DND-41 (cell line): ENCODE measurements at regions not wholly inside any gene's neighbourhood (a gene's known extent, or its start where the extent isn't known, plus 50 kb on each side); places are given as distances from the start of the nearest gene placed in this dataset.

ENCODE experiments used
- ATAC-seq: fragments of 200-7000 bp; cut with Tn5 transposase; 3 replicates; pipeline ENCODE4 v1.9.1; 2021; ENCODE audit warnings: low read depth; ENCODE audit not compliant: insufficient read depth
- DNase-seq: peaks from one replicate; pipeline ENCODE4 v3.0.0-alpha.2; 2020
- H2AFZ ChIP-seq: 2 replicates; pipeline ENCODE4 v1.6.0; 2012; ENCODE audit warnings: low read depth, low read length
- H3K27ac ChIP-seq: 2 replicates; pipeline ENCODE4 v1.5.1; 2012; ENCODE audit warnings: low read length, inconsistent platforms
- H3K27me3 ChIP-seq: fragments of 200-600 bp; sonication (generic); 2 replicates; pipeline ENCODE4 v1.6.0; 2012; ENCODE audit warnings: low read length, mild to moderate bottlenecking, inconsistent platforms; ENCODE audit not compliant: insufficient read depth, poor library complexity
- H3K36me3 ChIP-seq: 2 replicates; pipeline ENCODE4 v1.5.1; 2012; ENCODE audit warnings: low read length, inconsistent platforms; ENCODE audit not compliant: insufficient read depth
- H3K4me1 ChIP-seq: 2 replicates; pipeline ENCODE4 v1.5.1; 2012; ENCODE audit warnings: mild to moderate bottlenecking, low read length; ENCODE audit not compliant: insufficient read depth
- H3K4me2 ChIP-seq: 2 replicates; pipeline ENCODE4 v1.6.0; 2012; ENCODE audit warnings: mild to moderate bottlenecking, moderate library complexity, low read length, inconsistent platforms; ENCODE audit not compliant: insufficient read depth
- H3K4me3 ChIP-seq, 2 experiments: fragments of 200-600 bp in 1 of 2; shearing (Covaris generic) in 1 of 2; 2 replicates each; pipeline ENCODE4 v1.5.1; 2012 to 2016; ENCODE audit warnings: inconsistent platforms in 2 of 2, low read length in 2 of 2, mild to moderate bottlenecking in 2 of 2, low read depth in 1 of 2, moderate library complexity in 1 of 2
- H3K79me2 ChIP-seq: 2 replicates; pipeline ENCODE4 v1.6.0; 2012; ENCODE audit warnings: low read length, inconsistent platforms; ENCODE audit not compliant: insufficient read depth
- H3K9ac ChIP-seq: 2 replicates; pipeline ENCODE4 v1.6.0; 2012; ENCODE audit warnings: low read depth, mild to moderate bottlenecking, inconsistent platforms, low read length, moderate library complexity
- H3K9me3 ChIP-seq: 2 replicates; pipeline ENCODE4 v1.5.1; 2012; ENCODE audit warnings: low read length, moderate library complexity, mild to moderate bottlenecking, inconsistent platforms; ENCODE audit not compliant: insufficient read depth, severe bottlenecking
- H4K20me1 ChIP-seq: 2 replicates; pipeline ENCODE4 v1.6.0; 2012; ENCODE audit warnings: low read length; ENCODE audit not compliant: insufficient read depth
- EZH2 ChIP-seq: IDR thresholded peaks from 3 replicates; pipeline ENCODE4 v1.6.1; 2012; ENCODE audit warnings: borderline replicate concordance, low read depth, mild to moderate bottlenecking, moderate library complexity, low read length, inconsistent platforms; ENCODE audit not compliant: severe bottlenecking
- TF ChIP-seq, protein P1 (sequence below): IDR thresholded peaks from 2 replicates; pipeline ENCODE4 v1.5.1; 2012; ENCODE audit warnings: borderline replicate concordance, low read length, moderate library complexity, mild to moderate bottlenecking; ENCODE audit not compliant: poor library complexity, severe bottlenecking; ENCODE audit errors: extremely low read depth

DNA sequence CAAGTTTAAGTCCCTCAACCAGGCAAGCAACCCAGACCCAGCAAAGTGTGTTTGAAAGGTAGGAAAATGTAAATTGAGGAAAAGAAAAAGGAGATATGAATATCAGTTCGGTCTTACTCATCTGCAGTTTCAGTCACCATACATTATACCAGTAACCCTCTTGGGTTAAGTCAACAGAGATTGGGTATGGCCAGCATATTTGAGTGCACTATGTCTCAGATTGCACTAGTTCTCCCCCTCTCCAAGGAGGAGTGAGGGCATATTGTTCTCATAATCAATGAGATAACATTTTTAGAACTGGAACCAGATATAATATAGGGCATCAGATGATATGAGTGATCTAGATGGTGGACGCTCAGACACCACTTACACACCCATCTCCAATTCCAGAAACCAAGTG lies 141.5 kb downstream of the COPS8 start:
- ATAC-seq, result no peak
- Histone ChIP-seq H3K4me1 (no peaks in the 10 kb centered on the region), H3K9me3 (no peaks in the 10 kb centered on the region), H3K36me3 (no peaks in the 10 kb centered on the region), H3K4me2 (no peak overlapping the region), H2AFZ (no peak overlapping the region), H3K4me3 (no peak overlapping the region), H3K27ac (no peak overlapping the region), H3K27me3 (no peaks in the 10 kb centered on the region), H3K79me2 (no peaks in the 10 kb centered on the region), H4K20me1 (no peaks in the 10 kb centered on the region), H3K9ac (no peak overlapping the region)
- DNase-seq, result no peak
- TF ChIP-seq, protein P1, sequence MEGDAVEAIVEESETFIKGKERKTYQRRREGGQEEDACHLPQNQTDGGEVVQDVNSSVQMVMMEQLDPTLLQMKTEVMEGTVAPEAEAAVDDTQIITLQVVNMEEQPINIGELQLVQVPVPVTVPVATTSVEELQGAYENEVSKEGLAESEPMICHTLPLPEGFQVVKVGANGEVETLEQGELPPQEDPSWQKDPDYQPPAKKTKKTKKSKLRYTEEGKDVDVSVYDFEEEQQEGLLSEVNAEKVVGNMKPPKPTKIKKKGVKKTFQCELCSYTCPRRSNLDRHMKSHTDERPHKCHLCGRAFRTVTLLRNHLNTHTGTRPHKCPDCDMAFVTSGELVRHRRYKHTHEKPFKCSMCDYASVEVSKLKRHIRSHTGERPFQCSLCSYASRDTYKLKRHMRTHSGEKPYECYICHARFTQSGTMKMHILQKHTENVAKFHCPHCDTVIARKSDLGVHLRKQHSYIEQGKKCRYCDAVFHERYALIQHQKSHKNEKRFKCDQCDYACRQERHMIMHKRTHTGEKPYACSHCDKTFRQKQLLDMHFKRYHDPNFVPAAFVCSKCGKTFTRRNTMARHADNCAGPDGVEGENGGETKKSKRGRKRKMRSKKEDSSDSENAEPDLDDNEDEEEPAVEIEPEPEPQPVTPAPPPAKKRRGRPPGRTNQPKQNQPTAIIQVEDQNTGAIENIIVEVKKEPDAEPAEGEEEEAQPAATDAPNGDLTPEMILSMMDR, result no peak
- TF ChIP-seq EZH2, result no peak

DNA sequence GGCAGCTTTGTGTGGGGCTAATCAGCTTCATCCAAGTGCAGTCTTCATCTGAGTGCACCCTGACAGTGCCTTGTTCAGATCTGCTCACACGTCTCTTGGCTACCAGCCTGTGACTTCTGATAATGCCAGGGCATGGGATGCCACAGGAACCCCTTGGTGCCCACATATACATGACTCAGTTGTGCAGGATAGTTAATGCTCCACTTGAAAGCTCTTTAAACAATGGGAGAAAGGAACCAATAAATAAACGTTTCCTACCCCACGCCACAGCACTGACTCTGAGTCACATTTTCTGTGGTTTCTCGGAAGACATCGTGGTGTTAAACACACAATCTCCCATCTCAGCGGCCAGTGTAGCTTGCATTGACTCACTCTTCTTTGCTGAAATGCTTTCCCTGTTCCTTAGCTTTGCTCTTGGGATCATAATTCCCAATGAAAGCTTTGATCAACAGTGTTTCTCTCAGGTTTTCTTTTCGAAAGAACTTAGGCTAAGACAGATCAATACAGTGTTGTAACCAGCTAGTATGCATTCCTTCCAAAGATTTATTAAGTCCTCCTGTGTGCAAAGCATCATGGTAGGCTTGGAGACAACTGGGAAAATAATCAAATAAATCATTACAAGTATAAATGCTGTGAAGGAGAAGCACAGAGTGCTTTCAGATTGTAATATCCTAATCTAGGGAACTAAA lies 142.0 kb downstream of the COPS8 start:
- Histone ChIP-seq H3K36me3 (no peaks in the 10 kb centered on the region), H3K4me2 (no peak overlapping the region), H3K79me2 (no peaks in the 10 kb centered on the region), H3K27ac (no peak overlapping the region), H3K4me1 (no peaks in the 10 kb centered on the region), H2AFZ (no peak overlapping the region), H3K27me3 (no peaks in the 10 kb centered on the region), H3K9ac (no peak overlapping the region), H3K9me3 (no peaks in the 10 kb centered on the region), H3K4me3 (no peak overlapping the region), H4K20me1 (no peaks in the 10 kb centered on the region)
- ATAC-seq (no peak), DNase-seq (no peak)
- TF ChIP-seq EZH2, result no peak
- TF ChIP-seq, protein P1, result no peak

DNA sequence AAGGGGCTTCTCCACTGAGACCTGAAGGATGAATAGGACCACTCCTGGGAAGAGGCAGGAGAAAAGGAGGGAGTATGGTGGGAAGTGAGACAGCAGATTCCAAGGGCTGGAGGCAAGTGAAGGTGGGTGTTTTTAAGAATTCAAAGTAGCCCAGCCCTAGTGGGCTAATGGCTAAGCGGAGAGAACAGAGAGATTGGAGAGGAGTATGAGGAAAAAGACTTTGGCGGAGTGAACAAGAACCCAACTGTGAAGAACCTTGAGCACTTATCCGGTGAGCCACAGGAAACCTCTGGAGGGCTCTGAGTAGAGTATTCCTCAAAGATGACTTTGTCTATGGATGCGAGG lies 142.6 kb downstream of the COPS8 start:
- Histone ChIP-seq H3K27me3 (no peaks in the 10 kb centered on the region), H3K9me3 (no peaks in the 10 kb centered on the region), H3K4me3 (no peak overlapping the region), H3K79me2 (no peaks in the 10 kb centered on the region), H3K4me2 (no peak overlapping the region), H3K36me3 (no peaks in the 10 kb centered on the region), H3K27ac (no peak overlapping the region), H3K4me1 (no peaks in the 10 kb centered on the region), H4K20me1 (no peaks in the 10 kb centered on the region), H2AFZ (no peak overlapping the region), H3K9ac (no peak overlapping the region)
- no peak for DNase-seq
- no peak for TF ChIP-seq EZH2
- TF ChIP-seq, protein P1, result no peak
- ATAC-seq, result no peak
